Endothelial cell of umbilical vein (primary cell): ENCODE measurements at regions not wholly inside any gene's neighbourhood (a gene's known extent, or its start where the extent isn't known, plus 50 kb on each side); places are given as distances from the start of the nearest gene placed in this dataset.

ENCODE experiments used
- CTCF ChIP-seq, 2 donors: IDR thresholded peaks; 1 replicate in 1 of 2; 2 replicates in 1 of 2; pipeline ENCODE4 v1.5.1; 2011; ENCODE audit warnings: low read length in 2 of 2, mild to moderate bottlenecking in 2 of 2, moderate library complexity in 2 of 2, control low read depth in 1 of 2, inconsistent platforms in 1 of 2, low read depth in 1 of 2; ENCODE audit not compliant: insufficient read depth in 1 of 2; ENCODE audit errors: extremely low read depth in 1 of 2
- MYC ChIP-seq: IDR thresholded peaks from one replicate; pipeline ENCODE4 v1.6.1; 2011; ENCODE audit warnings: mild to moderate bottlenecking, low read depth, low read length
- TF ChIP-seq, protein P1 (sequence below): IDR thresholded peaks from 2 replicates; pipeline ENCODE4 v1.6.1; 2011; ENCODE audit not compliant: insufficient read depth, insufficient read length

DNA sequence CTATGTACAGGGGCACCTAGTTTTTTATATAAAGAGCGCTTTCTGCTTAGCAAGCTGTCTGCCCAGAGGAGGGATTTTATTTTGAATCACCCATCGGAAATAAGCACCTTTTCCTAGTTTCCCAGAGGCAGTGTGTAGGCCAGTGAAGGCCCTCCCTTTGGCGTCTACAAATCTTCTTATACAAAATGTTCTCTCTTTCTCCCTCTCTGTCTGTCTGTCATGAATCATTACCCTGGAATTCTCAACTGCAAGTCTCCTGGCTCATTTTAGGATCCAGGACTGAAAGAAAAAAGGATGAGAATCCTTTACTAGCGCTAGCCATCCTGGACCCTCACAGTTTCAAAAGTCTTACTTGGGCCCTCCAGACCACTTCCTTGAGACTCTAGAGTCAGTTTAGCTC lies 728.1 kb downstream of the OTOL1 start:
- no peak for TF ChIP-seq CTCF (IDR thresholded peaks at IDR 0.05; ENCODE audit: extremely low read depth in 1 of 2, insufficient read depth in 1 of 2, low read depth in 1 of 2, low read length in 2 of 2)
- TF ChIP-seq, protein P1, sequence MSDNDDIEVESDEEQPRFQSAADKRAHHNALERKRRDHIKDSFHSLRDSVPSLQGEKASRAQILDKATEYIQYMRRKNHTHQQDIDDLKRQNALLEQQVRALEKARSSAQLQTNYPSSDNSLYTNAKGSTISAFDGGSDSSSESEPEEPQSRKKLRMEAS, result no peak
- no peak for TF ChIP-seq MYC
